ENCODE measurements at regions not wholly inside any gene's neighbourhood (a gene's known extent, or its start where the extent isn't known, plus 50 kb on each side); places are given as distances from the start of the nearest gene placed in this dataset.

DNA sequence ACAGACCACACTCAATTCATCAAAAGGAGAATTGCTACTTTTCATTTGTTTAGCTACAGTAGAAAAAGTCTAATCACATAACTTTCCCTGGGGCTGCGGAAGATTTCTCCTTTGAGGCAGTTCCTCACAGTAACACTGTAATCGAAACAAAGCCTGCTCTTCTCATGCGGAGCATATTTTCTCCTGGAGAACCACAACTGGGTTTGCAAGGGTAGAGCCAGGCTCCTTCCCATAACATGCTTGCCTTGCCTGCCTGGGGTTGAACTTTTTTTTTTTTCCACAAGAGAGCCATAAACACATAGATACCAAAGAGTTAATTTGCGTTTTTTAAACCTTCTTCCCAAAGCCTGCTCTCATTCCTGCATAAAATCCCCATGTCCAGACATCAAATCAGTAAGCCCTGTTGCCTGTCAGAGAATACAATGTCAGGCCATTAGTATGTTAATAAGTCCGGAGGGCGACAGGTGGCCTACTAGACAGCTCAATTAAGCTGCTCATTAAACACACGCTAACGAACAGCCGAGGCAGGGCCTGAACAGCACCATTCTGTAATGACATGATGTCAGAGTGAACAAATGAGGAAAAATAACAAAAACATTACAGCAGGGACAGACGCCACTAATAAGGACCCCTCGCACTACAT, 107.1 kb upstream of the OLIG2 start:
- TF ChIP-seq SIN3A (IDR thresholded peaks at IDR 0.05; ENCODE audit: borderline replicate concordance, insufficient read depth, low read depth, low read length) (no peak), POLR2AphosphoS5 (IDR thresholded peaks at IDR 0.05; ENCODE audit: low read depth, low read length) (no peak)

Data from Panc1 (cell line).